Nephron (organoid): ENCODE measurements at regions not wholly inside any gene's neighbourhood (a gene's known extent, or its start where the extent isn't known, plus 50 kb on each side); places are given as distances from the start of the nearest gene placed in this dataset.
"Not testable (repeated sequence)": the region's sequence is repeated elsewhere in the genome, so short reads cannot be mapped to it uniquely, and the experiment has no call there.

Experiments
- H3K27ac Mint-ChIP-seq, 3 experiments: 2 replicates each; pipeline ENCODE4 v1.8.0; 2020; ENCODE audit warnings: mixed read lengths in 3 of 3, mild to moderate bottlenecking in 2 of 3, moderate library complexity in 1 of 3
- H3K27me3 Mint-ChIP-seq: 2 replicates; pipeline ENCODE4 v1.8.0; 2021; ENCODE audit warnings: low read depth, mild to moderate bottlenecking, moderate library complexity, mixed read lengths
- H3K36me3 Mint-ChIP-seq: 2 replicates; pipeline ENCODE4 v1.8.0; 2020; ENCODE audit warnings: low read depth, mixed read lengths
- H3K4me1 Mint-ChIP-seq: 2 replicates; pipeline ENCODE4 v1.8.0; 2020; ENCODE audit warnings: mixed read lengths
- H3K4me3 Mint-ChIP-seq, 3 experiments: 2 replicates each; pipeline ENCODE4 v1.8.0; 2020; ENCODE audit warnings: mild to moderate bottlenecking in 3 of 3, mixed read lengths in 3 of 3, moderate library complexity in 2 of 3
- H3K9me3 Mint-ChIP-seq: 2 replicates; pipeline ENCODE4 v1.8.0; 2020; ENCODE audit warnings: mixed read lengths
- CTCF ChIP-seq, 3 experiments: fragments of 200-600 bp; sonication (generic); IDR thresholded peaks; one replicate each; pipeline ENCODE4 v1.5.0; 2021; ENCODE audit warnings: antibody characterized with exemption in 3 of 3; ENCODE audit not compliant: unreplicated experiment in 3 of 3

- no peak overlapping the region for H3K4me3 Mint-ChIP-seq
- H3K36me3 Mint-ChIP-seq, result peaks cover 12% of the 10 kb centered on the region
- no peak for TF ChIP-seq CTCF (IDR thresholded peaks at IDR 0.05; ENCODE audit: unreplicated experiment in 3 of 3)
- H3K27ac Mint-ChIP-seq, result no peak overlapping the region
- H3K27me3 Mint-ChIP-seq, result no peaks in the 10 kb centered on the region
- no peaks in the 10 kb centered on the region for H3K4me1 Mint-ChIP-seq
- peaks cover 3% of the 10 kb centered on the region for H3K9me3 Mint-ChIP-seq
These were observed 90.0 kb upstream of the CTSV start for GRCh38 chr9:97128919-97129318.

GRCh38 chr9:97124256-97124655, 85.3 kb upstream of the CTSV start:
- Mint-ChIP-seq H3K36me3 (peaks cover 30% of the 10 kb centered on the region), H3K27me3 (no peaks in the 10 kb centered on the region), H3K4me3 (no peak overlapping the region)

DNA sequence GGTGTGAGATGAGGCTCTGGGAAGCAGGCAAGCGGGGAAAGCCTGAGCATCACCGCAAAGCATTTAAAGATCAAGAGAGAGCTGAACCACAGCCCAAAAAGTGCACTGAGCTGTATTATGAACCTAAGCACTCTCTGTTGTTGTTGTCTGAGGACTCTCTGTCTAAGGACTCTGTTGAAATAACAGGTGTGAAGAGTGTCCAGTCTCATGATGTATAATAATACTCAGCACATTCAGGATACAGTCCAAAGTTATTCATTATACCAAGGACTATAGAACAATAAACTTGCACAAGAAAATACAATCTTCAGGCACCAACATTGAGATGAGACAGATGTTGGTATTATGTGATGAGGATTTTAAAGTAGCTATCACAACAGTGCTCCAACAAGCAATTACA, 71.8 kb upstream of the CTSV start:
- Mint-ChIP-seq H3K36me3 (no peaks in the 10 kb centered on the region), H3K4me1 (no peaks in the 10 kb centered on the region), H3K27ac (no peak overlapping the region), H3K27me3 (no peaks in the 10 kb centered on the region), H3K9me3 (peaks cover 4% of the 10 kb centered on the region), H3K4me3 (no peak overlapping the region)
- no peak for TF ChIP-seq CTCF (IDR thresholded peaks at IDR 0.05; ENCODE audit: unreplicated experiment in 3 of 3)

More at GRCh38 chr9:97124256-97124655, 85.3 kb upstream of the CTSV start:
- H3K27ac Mint-ChIP-seq, result no peak overlapping the region
- no peak for TF ChIP-seq CTCF (IDR thresholded peaks at IDR 0.05; ENCODE audit: unreplicated experiment in 3 of 3)
- H3K4me1 Mint-ChIP-seq, result no peaks in the 10 kb centered on the region
- peaks cover 15% of the 10 kb centered on the region for H3K9me3 Mint-ChIP-seq

DNA sequence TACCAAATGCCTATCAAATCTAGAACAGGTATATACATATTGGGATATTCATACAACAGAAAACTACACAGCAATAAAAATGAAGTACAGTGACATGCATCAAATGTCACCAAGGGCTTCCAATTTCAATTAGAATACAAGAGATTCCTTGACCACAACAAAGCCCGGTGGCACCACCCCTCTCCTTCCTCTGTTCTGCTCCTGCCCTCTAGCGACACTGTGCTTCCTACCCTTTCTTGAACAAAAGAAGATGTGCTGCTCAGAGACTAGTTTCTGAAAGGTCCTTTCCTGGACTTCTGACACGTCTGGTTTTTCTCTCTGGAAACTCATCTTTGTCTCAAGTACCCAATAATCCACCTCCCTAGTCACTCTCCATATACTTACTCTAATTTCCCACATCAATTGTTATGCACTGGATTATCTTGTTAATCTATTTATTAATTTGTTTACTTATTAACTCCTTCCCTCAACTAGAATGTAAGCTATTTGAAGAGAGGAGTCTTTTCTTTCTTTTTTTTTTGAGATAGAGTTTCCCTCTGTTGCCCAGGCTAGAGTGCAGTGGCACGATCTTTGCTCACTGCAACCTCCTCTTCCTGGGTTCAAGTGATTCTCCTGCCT, 70.4 kb upstream of the CTSV start:
- H3K27ac Mint-ChIP-seq, result no peak overlapping the region
- H3K4me1 Mint-ChIP-seq, result no peaks in the 10 kb centered on the region
- no peaks in the 10 kb centered on the region for H3K27me3 Mint-ChIP-seq
- H3K36me3 Mint-ChIP-seq, result no peaks in the 10 kb centered on the region
- H3K9me3 Mint-ChIP-seq, result peaks cover 4% of the 10 kb centered on the region
- TF ChIP-seq CTCF (IDR thresholded peaks at IDR 0.05; ENCODE audit: unreplicated experiment in 3 of 3), result no peak
- H3K4me3 Mint-ChIP-seq, result no peak overlapping the region

- H3K4me3 Mint-ChIP-seq, H3K27ac Mint-ChIP-seq, H3K4me1 Mint-ChIP-seq, H3K36me3 Mint-ChIP-seq, H3K27me3 Mint-ChIP-seq, H3K9me3 Mint-ChIP-seq: not testable (repeated sequence)
These were observed 66.3 kb upstream of the CTSV start for GRCh38 chr9:97105220-97105619.

GRCh38 chr9:97103613-97104383, 64.9 kb upstream of the CTSV start:
- H3K36me3 Mint-ChIP-seq, H3K4me1 Mint-ChIP-seq, H3K27ac Mint-ChIP-seq, H3K4me3 Mint-ChIP-seq, H3K27me3 Mint-ChIP-seq, H3K9me3 Mint-ChIP-seq: not testable (repeated sequence)

DNA sequence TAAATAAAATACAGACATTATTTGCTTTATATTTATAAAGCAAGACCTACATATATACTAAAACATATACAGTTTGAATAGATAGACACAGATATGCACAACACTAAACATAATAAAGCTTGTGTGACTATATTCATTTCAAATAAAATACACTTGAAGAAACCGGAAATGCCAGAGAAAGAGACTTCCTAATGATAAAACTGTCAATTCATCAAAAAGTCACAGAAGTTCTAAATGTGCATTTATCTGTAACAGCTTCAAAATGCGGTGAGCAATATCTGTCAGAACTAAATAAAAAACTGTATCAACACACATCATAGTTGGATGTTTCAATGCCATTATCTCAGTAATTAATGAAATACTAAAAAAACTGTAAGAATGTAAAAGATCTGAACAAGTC, 60.6 kb upstream of the CTSV start:
- not testable (repeated sequence) for H3K27ac Mint-ChIP-seq, H3K36me3 Mint-ChIP-seq, H3K4me1 Mint-ChIP-seq, H3K27me3 Mint-ChIP-seq, H3K4me3 Mint-ChIP-seq, H3K9me3 Mint-ChIP-seq
